NB4 (cell line): ENCODE measurements at regions not wholly inside any gene's neighbourhood (a gene's known extent, or its start where the extent isn't known, plus 50 kb on each side); places are given as distances from the start of the nearest gene placed in this dataset.

ENCODE experiments used
- MYC ChIP-seq: IDR thresholded peaks from 2 replicates; pipeline ENCODE4 v1.6.1; 2011; ENCODE audit warnings: low read depth, low read length
- POLR2A ChIP-seq: IDR thresholded peaks from 2 replicates; pipeline ENCODE4 v1.6.1; 2011; ENCODE audit warnings: mild to moderate bottlenecking; ENCODE audit not compliant: insufficient read length; ENCODE audit errors: extremely low read depth
- TF ChIP-seq, protein P1 (sequence below): IDR thresholded peaks from one replicate; pipeline ENCODE4 v1.5.1; 2012; ENCODE audit warnings: low read depth, low read length
- TF ChIP-seq, protein P2 (sequence below): IDR thresholded peaks from 2 replicates; pipeline ENCODE4 v1.6.1; 2011; ENCODE audit warnings: low read depth, low read length

DNA sequence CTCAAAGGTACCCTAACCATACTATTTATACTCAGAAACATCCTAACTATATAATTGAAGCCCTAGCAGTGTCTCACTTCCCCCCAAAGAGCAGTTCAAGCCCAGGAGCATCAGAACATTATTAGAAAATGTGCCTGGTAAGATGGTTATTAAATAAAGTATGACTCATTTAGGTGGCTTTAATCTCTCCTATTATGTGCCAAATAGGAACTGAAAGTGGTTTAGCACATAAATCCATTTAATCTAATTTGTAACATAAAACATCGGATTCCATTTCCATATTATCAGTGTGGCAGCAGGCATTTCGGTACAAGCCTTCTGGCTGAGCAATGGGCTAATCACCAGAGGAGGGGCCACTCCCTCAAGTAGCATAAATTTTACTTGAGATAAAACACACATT lies 395.2 kb upstream of the TMTC1 start:
- TF ChIP-seq POLR2A (no peak), MYC (no peak)
- TF ChIP-seq, protein P1, sequence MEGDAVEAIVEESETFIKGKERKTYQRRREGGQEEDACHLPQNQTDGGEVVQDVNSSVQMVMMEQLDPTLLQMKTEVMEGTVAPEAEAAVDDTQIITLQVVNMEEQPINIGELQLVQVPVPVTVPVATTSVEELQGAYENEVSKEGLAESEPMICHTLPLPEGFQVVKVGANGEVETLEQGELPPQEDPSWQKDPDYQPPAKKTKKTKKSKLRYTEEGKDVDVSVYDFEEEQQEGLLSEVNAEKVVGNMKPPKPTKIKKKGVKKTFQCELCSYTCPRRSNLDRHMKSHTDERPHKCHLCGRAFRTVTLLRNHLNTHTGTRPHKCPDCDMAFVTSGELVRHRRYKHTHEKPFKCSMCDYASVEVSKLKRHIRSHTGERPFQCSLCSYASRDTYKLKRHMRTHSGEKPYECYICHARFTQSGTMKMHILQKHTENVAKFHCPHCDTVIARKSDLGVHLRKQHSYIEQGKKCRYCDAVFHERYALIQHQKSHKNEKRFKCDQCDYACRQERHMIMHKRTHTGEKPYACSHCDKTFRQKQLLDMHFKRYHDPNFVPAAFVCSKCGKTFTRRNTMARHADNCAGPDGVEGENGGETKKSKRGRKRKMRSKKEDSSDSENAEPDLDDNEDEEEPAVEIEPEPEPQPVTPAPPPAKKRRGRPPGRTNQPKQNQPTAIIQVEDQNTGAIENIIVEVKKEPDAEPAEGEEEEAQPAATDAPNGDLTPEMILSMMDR: no peak
- TF ChIP-seq, protein P2, sequence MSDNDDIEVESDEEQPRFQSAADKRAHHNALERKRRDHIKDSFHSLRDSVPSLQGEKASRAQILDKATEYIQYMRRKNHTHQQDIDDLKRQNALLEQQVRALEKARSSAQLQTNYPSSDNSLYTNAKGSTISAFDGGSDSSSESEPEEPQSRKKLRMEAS: no peak
